Progenitor cell of endocrine pancreas (in vitro differentiated cells): ENCODE measurements at regions not wholly inside any gene's neighbourhood (a gene's known extent, or its start where the extent isn't known, plus 50 kb on each side); places are given as distances from the start of the nearest gene placed in this dataset.

Experiments
- DNase-seq: peaks from one replicate; pipeline ENCODE4 v3.0.0; 2021; ENCODE audit warnings: low spot score; ENCODE audit not compliant: unreplicated experiment
- H3K27ac Mint-ChIP-seq: 2 replicates; pipeline ENCODE4 v1.8.0; 2021; ENCODE audit warnings: mild to moderate bottlenecking, moderate library complexity, mixed read lengths
- H3K27me3 Mint-ChIP-seq: 2 replicates; pipeline ENCODE4 v1.8.0; 2021; ENCODE audit warnings: mixed read lengths
- H3K36me3 Mint-ChIP-seq: 2 replicates; pipeline ENCODE4 v1.8.0; 2022; ENCODE audit warnings: mixed read lengths; ENCODE audit not compliant: insufficient read depth
- H3K4me1 Mint-ChIP-seq: 2 replicates; pipeline ENCODE4 v1.8.0; 2021; ENCODE audit warnings: low read depth, mixed read lengths
- H3K4me3 Mint-ChIP-seq: 2 replicates; pipeline ENCODE4 v1.8.0; 2021; ENCODE audit warnings: low read depth, mild to moderate bottlenecking, moderate library complexity, mixed read lengths
- H3K9me3 Mint-ChIP-seq: 2 replicates; pipeline ENCODE4 v1.8.0; 2021; ENCODE audit warnings: low read depth, mixed read lengths
- TF ChIP-seq, protein P1 (sequence below): fragments of 200-600 bp; sonication (generic); IDR thresholded peaks from one replicate; pipeline ENCODE4 v1.5.0; 2021; ENCODE audit warnings: antibody characterized with exemption, mild to moderate bottlenecking; ENCODE audit not compliant: unreplicated experiment

DNA sequence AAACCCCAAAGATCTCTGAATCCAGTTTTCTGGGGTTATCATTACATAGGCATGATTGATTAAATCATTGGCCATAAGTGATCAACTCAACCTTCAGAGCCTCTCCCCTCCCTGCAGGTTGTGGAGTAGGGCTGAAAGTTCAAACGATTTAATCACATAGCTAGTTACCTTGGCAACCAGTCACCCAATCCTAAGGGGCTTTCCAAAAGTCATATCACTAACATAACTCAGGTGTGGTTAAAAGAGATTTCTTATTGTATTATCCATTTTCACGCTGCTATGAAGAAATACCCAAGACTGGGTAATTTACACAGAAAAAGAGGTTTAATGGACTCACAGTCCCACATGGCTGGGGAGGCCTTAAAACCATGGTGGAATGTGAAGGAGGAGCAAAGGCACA is 935.1 kb upstream of the SLC35B3 start:
- H3K27ac Mint-ChIP-seq: no peak overlapping the region
- no peak for DNase-seq

DNA sequence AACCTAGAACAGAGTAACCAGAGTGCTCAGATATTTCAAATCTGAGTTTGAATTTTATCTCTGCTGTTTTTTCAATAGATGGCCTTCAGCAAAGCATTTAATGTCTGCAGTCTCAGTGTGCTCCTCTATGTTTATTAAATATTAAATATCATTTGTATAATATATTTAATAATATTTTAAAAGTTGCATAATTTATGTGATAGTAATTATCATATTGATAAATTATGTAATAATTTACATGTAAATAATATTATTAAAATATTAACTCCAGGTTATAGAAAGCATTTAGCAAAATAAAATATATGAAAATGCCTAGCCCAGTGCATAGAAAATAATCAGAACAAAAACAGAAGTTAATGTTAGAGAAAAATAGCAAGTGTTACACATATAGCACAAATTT is 930.0 kb upstream of the SLC35B3 start:
- Mint-ChIP-seq H3K4me1 (peaks cover 1% of the 10 kb centered on the region), H3K27ac (no peak overlapping the region), H3K4me3 (no peak overlapping the region), H3K36me3 (no peaks in the 10 kb centered on the region), H3K27me3 (no peaks in the 10 kb centered on the region), H3K9me3 (peaks cover 3% of the 10 kb centered on the region)
- DNase-seq: no peak
- TF ChIP-seq, protein P1, sequence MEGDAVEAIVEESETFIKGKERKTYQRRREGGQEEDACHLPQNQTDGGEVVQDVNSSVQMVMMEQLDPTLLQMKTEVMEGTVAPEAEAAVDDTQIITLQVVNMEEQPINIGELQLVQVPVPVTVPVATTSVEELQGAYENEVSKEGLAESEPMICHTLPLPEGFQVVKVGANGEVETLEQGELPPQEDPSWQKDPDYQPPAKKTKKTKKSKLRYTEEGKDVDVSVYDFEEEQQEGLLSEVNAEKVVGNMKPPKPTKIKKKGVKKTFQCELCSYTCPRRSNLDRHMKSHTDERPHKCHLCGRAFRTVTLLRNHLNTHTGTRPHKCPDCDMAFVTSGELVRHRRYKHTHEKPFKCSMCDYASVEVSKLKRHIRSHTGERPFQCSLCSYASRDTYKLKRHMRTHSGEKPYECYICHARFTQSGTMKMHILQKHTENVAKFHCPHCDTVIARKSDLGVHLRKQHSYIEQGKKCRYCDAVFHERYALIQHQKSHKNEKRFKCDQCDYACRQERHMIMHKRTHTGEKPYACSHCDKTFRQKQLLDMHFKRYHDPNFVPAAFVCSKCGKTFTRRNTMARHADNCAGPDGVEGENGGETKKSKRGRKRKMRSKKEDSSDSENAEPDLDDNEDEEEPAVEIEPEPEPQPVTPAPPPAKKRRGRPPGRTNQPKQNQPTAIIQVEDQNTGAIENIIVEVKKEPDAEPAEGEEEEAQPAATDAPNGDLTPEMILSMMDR: no peak

More for the DNA sequence above, 935.1 kb upstream of the SLC35B3 start:
- TF ChIP-seq, protein P1: no peak
- H3K9me3 Mint-ChIP-seq: no peaks in the 10 kb centered on the region
- peaks cover 1% of the 10 kb centered on the region for H3K4me1 Mint-ChIP-seq
- H3K27me3 Mint-ChIP-seq: no peaks in the 10 kb centered on the region
- H3K4me3 Mint-ChIP-seq: no peak overlapping the region
- H3K36me3 Mint-ChIP-seq: no peaks in the 10 kb centered on the region

DNA sequence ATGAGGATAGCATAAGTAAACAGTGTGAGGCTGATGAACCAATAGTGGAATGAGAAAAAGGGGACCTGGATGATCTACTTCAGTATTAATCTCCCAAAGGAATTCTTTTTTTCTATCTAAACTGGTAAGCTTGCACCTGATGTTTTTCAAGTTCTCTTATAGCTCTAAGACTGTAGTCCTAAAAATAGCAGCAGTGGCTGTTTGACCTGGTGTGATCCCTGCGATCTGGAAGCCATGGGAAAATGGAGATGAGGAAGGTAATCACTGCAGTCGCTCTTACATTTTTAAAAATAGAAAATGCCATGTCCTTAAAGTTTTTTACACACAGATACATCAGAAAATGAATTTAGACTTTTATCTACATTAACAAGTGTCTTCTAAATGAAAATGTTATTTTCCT is 926.4 kb upstream of the SLC35B3 start:
- Mint-ChIP-seq H3K27me3 (no peaks in the 10 kb centered on the region), H3K4me3 (no peak overlapping the region), H3K4me1 (no peaks in the 10 kb centered on the region), H3K27ac (no peak overlapping the region), H3K9me3 (peaks cover 10% of the 10 kb centered on the region), H3K36me3 (no peaks in the 10 kb centered on the region)
- no peak for DNase-seq
- TF ChIP-seq, protein P1: no peak

DNA sequence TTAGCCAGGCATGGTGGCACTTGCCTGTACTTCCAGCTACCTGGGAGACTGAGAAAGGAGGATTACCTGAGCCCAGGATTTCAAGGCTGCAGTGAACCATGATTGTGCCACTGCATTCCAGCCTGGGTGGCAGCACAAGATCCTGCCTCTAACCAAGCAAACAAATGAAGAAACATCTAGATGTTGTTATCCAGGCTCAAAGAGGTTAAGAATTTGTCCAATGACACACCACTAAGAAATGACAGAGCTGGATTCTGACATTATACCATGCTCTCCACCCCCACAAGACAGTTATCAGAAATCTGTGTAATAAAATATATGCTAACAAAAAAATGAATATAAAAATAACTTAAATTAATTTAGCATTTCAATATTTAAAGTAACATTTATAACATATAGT is 925.5 kb upstream of the SLC35B3 start:
- Mint-ChIP-seq H3K4me3 (no peak overlapping the region), H3K27ac (no peak overlapping the region), H3K4me1 (no peaks in the 10 kb centered on the region), H3K36me3 (no peaks in the 10 kb centered on the region), H3K9me3 (peaks cover 12% of the 10 kb centered on the region), H3K27me3 (no peaks in the 10 kb centered on the region)
- DNase-seq: no peak
- TF ChIP-seq, protein P1: no peak

DNA sequence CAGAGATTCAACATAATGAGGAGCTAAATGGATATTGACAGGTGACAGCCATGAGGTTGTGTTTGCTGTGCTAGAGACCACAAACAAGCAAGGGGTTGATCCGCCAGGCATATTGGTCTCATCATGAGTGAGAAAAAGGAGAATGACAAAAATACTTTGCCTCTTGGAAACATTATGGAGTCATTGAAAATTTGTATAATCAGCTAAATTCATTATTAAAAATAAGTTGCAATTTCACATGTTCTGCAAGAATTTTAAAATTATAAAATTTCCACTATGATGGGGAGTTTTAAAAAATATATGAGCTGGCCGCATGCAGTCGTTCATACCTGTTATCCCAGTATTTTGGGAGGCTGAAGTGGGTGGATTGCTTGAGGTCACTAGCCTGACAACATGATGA is 912.3 kb upstream of the SLC35B3 start:
- Mint-ChIP-seq H3K27me3 (no peaks in the 10 kb centered on the region), H3K4me3 (no peak overlapping the region), H3K27ac (no peak overlapping the region), H3K4me1 (no peaks in the 10 kb centered on the region), H3K9me3 (no peaks in the 10 kb centered on the region), H3K36me3 (no peaks in the 10 kb centered on the region)
- no peak for DNase-seq
- TF ChIP-seq, protein P1: no peak
